ENCODE measurements at regions not wholly inside any gene's neighbourhood (a gene's known extent, or its start where the extent isn't known, plus 50 kb on each side); places are given as distances from the start of the nearest gene placed in this dataset.

DNA sequence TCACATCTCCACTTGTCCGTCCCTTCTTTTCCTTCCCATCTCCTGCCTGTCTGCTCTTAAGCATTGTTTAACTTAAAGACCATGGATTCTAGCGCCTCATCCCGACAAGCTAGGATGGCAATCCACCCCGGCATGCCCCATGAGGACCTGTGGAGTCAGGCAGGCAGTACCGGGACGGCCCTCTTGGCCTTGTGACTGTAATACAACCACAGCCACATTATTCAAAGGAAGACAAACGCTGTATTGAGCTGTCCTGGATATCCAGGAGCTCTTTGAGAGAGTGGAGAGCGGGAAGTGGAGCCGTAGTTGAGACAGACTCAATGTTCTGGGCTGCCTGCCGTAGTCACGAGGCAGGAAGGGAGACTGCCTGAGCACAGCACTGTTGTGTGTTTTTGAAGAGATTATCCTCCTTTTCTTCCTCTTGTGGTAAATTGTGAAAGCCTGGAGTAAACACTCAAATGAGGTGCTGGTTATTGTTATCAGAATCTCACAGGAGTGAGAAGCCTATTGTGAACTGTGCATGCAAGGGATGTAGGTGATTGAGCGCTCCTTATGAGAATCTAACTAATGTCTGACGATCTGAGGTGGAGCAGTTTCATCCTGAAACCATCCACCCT is 929.8 kb upstream of the CNTNAP5 start:
- Histone ChIP-seq H3K4me1 (no peaks in the 10 kb centered on the region), H3K27ac (no peak overlapping the region), H3K36me3 (ENCODE audit: insufficient read depth in 1 of 2, low read depth in 1 of 2) (no peaks in the 10 kb centered on the region), H3K9me3 (no peaks in the 10 kb centered on the region), H3K27me3 (ENCODE audit: insufficient read depth in 3 of 3, low read length in 2 of 3) (no peaks in the 10 kb centered on the region), H3K4me3 (no peak overlapping the region)
- 85 to 90% (median 87%) methylated on average over 13 of the region's 13 CpGs for WGBS, 3 donors
- DNase-seq, result no peak
- no peak for ATAC-seq
- intact Hi-C loops (cut with DNase I), result no loop called here
- TF ChIP-seq, protein P1, sequence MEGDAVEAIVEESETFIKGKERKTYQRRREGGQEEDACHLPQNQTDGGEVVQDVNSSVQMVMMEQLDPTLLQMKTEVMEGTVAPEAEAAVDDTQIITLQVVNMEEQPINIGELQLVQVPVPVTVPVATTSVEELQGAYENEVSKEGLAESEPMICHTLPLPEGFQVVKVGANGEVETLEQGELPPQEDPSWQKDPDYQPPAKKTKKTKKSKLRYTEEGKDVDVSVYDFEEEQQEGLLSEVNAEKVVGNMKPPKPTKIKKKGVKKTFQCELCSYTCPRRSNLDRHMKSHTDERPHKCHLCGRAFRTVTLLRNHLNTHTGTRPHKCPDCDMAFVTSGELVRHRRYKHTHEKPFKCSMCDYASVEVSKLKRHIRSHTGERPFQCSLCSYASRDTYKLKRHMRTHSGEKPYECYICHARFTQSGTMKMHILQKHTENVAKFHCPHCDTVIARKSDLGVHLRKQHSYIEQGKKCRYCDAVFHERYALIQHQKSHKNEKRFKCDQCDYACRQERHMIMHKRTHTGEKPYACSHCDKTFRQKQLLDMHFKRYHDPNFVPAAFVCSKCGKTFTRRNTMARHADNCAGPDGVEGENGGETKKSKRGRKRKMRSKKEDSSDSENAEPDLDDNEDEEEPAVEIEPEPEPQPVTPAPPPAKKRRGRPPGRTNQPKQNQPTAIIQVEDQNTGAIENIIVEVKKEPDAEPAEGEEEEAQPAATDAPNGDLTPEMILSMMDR (IDR thresholded peaks at IDR 0.05), result no peak

DNA sequence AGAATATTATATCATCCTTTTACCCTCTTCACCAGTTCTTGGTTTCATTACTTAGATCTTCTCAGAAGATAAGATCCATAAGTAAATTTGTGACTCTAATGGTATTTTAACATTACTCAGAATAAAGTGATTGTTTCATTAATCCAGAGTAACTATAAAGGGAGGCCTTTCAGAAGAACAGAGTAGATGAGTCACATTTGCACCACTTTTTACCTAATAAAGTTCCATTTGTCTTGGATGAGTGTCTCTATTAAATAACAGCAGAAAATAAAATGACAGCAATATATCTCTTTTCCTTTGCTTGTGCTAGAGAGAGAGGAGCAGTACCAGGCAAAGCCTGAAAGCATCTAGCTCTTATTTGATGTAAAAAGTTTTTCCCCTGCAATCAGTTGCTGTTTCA is 926.5 kb upstream of the CNTNAP5 start:
- DNase-seq (no peak), ATAC-seq (no peak)
- Histone ChIP-seq H3K36me3 (ENCODE audit: insufficient read depth in 1 of 2, low read depth in 1 of 2) (no peaks in the 10 kb centered on the region), H3K9me3 (no peaks in the 10 kb centered on the region), H3K4me1 (no peaks in the 10 kb centered on the region), H3K4me3 (no peak overlapping the region), H3K27me3 (ENCODE audit: insufficient read depth in 3 of 3, low read length in 2 of 3) (no peaks in the 10 kb centered on the region), H3K27ac (no peak overlapping the region)
- TF ChIP-seq, protein P1 (IDR thresholded peaks at IDR 0.05), result no peak
- intact Hi-C loops (cut with DNase I), result no loop called here

DNA sequence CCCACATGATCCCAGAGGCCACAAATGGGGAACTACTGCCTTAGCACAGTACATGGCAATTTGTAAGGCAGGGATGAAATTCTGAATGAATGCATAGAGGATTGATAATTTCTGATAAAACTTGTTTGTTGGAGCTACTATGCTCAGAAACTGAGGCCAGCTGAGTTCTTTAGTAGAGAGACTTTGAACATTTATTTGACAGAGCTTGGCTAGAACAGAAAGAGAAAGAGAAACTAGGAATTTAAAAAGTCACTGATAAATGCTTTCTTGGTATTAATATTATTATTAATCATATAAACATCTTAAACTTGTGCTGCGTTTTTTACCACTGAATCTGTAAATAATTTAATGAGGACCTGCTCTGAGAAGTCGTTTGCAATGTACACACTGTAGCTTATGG is 923.7 kb upstream of the CNTNAP5 start:
- no peak overlapping the region for H3K27ac ChIP-seq
- DNase-seq (no peak), ATAC-seq (no peak)
- no peaks in the 10 kb centered on the region for H3K4me1 ChIP-seq
- no peaks in the 10 kb centered on the region for H3K9me3 ChIP-seq
- H3K27me3 ChIP-seq (ENCODE audit: insufficient read depth in 3 of 3, low read length in 2 of 3), result no peaks in the 10 kb centered on the region
- no peaks in the 10 kb centered on the region for H3K36me3 ChIP-seq (ENCODE audit: insufficient read depth in 1 of 2, low read depth in 1 of 2)
- no peak overlapping the region for H3K4me3 ChIP-seq
- WGBS, 3 donors, result 51 to 56% (median 55%) methylated on average over 2 of the region's 2 CpGs
- TF ChIP-seq, protein P1 (IDR thresholded peaks at IDR 0.05), result no peak
- intact Hi-C loops (cut with DNase I), result no loop called here

DNA sequence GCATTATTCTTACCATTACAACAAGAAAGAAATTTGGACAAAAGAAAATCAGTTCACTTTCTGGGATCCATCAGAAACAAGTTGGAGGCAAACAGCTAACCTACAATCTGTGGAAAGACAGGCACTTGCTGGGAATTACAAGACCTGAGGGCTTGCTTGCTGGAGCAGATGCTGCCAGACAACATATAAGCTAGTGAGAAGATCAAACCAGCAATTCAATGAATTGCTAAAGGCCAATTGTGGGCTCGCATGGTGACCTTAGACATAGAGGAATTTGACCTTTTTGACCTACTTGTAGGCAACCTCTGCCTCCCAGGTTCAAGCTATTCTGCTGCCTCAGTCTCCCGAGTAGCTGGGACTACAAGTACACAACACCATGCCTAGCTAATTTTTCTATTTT is 921.2 kb upstream of the CNTNAP5 start:
- Histone ChIP-seq H3K36me3 (ENCODE audit: insufficient read depth in 1 of 2, low read depth in 1 of 2) (no peaks in the 10 kb centered on the region), H3K27me3 (ENCODE audit: insufficient read depth in 3 of 3, low read length in 2 of 3) (no peaks in the 10 kb centered on the region), H3K9me3 (no peaks in the 10 kb centered on the region), H3K4me1 (no peaks in the 10 kb centered on the region), H3K4me3 (no peak overlapping the region), H3K27ac (no peak overlapping the region)
- TF ChIP-seq, protein P1 (IDR thresholded peaks at IDR 0.05), result no peak
- no peak for ATAC-seq
- intact Hi-C loops (cut with DNase I), result no loop called here
- WGBS, 3 donors, result 61 to 78% (median 69%) methylated on average over 2 of the region's 2 CpGs
- no peak for DNase-seq

DNA sequence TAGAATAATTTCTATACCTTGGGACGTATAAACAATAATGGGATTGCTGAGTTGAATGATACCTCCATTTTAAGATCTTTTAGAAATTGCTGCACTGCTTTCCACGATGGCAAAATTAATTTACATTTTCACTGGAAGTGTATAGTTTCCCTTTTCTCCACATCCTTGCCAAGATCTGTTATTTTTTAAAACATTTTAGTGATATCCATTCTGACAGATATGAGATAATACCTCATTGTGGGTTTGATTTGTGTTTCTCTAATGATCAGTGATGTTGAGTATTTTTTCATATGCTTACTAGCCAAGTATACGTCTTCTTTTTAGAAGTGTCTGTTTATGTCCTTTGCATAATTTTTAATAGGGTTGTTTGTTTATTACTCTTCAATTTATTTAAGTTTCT is 908.5 kb upstream of the CNTNAP5 start:
- H3K4me1 ChIP-seq, result no peaks in the 10 kb centered on the region
- no peaks in the 10 kb centered on the region for H3K9me3 ChIP-seq
- no peak overlapping the region for H3K4me3 ChIP-seq
- no peaks in the 10 kb centered on the region for H3K36me3 ChIP-seq (ENCODE audit: insufficient read depth in 1 of 2, low read depth in 1 of 2)
- WGBS, 3 donors, result 73 to 78% (median 74%) methylated on average over 3 of the region's 3 CpGs
- H3K27me3 ChIP-seq (ENCODE audit: insufficient read depth in 3 of 3, low read length in 2 of 3), result no peaks in the 10 kb centered on the region
- no peak for DNase-seq
- ATAC-seq, result no peak
- intact Hi-C loops (cut with DNase I), result no loop called here
- H3K27ac ChIP-seq, result no peak overlapping the region
- TF ChIP-seq, protein P1 (IDR thresholded peaks at IDR 0.05), result no peak
